Ishikawa (cell line): ENCODE measurements at regions not wholly inside any gene's neighbourhood (a gene's known extent, or its start where the extent isn't known, plus 50 kb on each side); places are given as distances from the start of the nearest gene placed in this dataset.

Source experiments
- CEBPB ChIP-seq: IDR thresholded peaks from 2 replicates; pipeline ENCODE4 v1.6.1; 2012
- CREB1 ChIP-seq: IDR thresholded peaks from 2 replicates; pipeline ENCODE4 v1.6.1; 2012; ENCODE audit warnings: low read depth
- EGR1 ChIP-seq: IDR thresholded peaks from 2 replicates; pipeline ENCODE4 v1.6.1; 2012
- EP300 ChIP-seq: IDR thresholded peaks from 2 replicates; pipeline ENCODE4 v1.6.1; 2012; ENCODE audit warnings: borderline replicate concordance
- FOXM1 ChIP-seq: IDR thresholded peaks from 2 replicates; pipeline ENCODE4 v1.6.1; 2012; ENCODE audit warnings: low read depth, borderline replicate concordance
- NFIC ChIP-seq: IDR thresholded peaks from 2 replicates; pipeline ENCODE4 v1.6.1; 2012
- RAD21 ChIP-seq: IDR thresholded peaks from 2 replicates; pipeline ENCODE4 v1.6.1; 2012; ENCODE audit warnings: low read depth
- TAF1 ChIP-seq: IDR thresholded peaks from 2 replicates; pipeline ENCODE4 v1.6.1; 2012; ENCODE audit warnings: low read depth, mild to moderate bottlenecking
- TCF12 ChIP-seq: IDR thresholded peaks from 2 replicates; pipeline ENCODE4 v1.6.1; 2012; ENCODE audit warnings: low read depth
- TEAD4 ChIP-seq: IDR thresholded peaks from 2 replicates; pipeline ENCODE4 v1.6.1; 2012
- YY1 ChIP-seq: IDR thresholded peaks from 2 replicates; pipeline ENCODE4 v1.6.1; 2012; ENCODE audit warnings: low read depth
- ZBTB7A ChIP-seq: IDR thresholded peaks from 2 replicates; pipeline ENCODE4 v1.6.1; 2012; ENCODE audit warnings: low read depth
- TF ChIP-seq, protein P1 (sequence below): IDR thresholded peaks from 2 replicates; pipeline ENCODE4 v1.6.1; 2012; ENCODE audit warnings: low read depth, mild to moderate bottlenecking
- TF ChIP-seq, protein P2 (sequence below): IDR thresholded peaks from 2 replicates; pipeline ENCODE4 v1.6.1; 2012
- TF ChIP-seq, protein P3 (sequence below): IDR thresholded peaks from 2 replicates; pipeline ENCODE4 v1.6.1; 2012

DNA sequence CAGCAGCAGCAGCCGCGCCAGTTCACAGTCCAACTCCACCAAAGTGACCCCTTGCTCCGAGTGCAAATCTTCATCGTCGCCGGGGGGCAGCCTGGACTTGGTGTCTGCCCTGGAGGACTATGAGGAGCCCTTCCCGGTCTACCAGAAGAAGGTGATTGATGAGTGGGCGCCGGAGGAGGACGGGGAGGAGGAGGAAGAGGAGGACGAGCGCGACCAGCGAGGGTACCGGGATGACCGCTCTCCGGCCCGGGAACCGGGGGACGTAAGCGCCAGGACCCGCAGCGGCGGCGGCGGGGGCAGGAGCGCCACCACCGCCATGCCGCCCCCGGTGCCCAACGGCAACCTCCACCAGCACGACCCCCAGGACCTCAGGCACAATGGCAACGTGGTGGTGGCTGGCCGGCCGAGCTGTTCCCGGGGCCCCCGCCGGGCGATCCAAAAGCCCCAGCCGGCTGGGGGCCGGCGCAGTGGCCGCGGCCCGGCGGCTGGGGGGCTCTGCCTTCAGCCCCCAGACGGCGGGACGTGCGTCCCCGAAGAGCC lies 224.1 kb upstream of the IL12A start:
- TF ChIP-seq EP300 (no peak), EGR1 (no peak), NFIC (no peak), YY1 (no peak), CEBPB (no peak), TEAD4 (no peak), CREB1 (no peak), RAD21 (no peak)
- TF ChIP-seq, protein P1, sequence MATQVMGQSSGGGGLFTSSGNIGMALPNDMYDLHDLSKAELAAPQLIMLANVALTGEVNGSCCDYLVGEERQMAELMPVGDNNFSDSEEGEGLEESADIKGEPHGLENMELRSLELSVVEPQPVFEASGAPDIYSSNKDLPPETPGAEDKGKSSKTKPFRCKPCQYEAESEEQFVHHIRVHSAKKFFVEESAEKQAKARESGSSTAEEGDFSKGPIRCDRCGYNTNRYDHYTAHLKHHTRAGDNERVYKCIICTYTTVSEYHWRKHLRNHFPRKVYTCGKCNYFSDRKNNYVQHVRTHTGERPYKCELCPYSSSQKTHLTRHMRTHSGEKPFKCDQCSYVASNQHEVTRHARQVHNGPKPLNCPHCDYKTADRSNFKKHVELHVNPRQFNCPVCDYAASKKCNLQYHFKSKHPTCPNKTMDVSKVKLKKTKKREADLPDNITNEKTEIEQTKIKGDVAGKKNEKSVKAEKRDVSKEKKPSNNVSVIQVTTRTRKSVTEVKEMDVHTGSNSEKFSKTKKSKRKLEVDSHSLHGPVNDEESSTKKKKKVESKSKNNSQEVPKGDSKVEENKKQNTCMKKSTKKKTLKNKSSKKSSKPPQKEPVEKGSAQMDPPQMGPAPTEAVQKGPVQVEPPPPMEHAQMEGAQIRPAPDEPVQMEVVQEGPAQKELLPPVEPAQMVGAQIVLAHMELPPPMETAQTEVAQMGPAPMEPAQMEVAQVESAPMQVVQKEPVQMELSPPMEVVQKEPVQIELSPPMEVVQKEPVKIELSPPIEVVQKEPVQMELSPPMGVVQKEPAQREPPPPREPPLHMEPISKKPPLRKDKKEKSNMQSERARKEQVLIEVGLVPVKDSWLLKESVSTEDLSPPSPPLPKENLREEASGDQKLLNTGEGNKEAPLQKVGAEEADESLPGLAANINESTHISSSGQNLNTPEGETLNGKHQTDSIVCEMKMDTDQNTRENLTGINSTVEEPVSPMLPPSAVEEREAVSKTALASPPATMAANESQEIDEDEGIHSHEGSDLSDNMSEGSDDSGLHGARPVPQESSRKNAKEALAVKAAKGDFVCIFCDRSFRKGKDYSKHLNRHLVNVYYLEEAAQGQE, result no peak
- TF ChIP-seq, protein P2, sequence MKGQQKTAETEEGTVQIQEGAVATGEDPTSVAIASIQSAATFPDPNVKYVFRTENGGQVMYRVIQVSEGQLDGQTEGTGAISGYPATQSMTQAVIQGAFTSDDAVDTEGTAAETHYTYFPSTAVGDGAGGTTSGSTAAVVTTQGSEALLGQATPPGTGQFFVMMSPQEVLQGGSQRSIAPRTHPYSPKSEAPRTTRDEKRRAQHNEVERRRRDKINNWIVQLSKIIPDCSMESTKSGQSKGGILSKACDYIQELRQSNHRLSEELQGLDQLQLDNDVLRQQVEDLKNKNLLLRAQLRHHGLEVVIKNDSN, result no peak

DNA sequence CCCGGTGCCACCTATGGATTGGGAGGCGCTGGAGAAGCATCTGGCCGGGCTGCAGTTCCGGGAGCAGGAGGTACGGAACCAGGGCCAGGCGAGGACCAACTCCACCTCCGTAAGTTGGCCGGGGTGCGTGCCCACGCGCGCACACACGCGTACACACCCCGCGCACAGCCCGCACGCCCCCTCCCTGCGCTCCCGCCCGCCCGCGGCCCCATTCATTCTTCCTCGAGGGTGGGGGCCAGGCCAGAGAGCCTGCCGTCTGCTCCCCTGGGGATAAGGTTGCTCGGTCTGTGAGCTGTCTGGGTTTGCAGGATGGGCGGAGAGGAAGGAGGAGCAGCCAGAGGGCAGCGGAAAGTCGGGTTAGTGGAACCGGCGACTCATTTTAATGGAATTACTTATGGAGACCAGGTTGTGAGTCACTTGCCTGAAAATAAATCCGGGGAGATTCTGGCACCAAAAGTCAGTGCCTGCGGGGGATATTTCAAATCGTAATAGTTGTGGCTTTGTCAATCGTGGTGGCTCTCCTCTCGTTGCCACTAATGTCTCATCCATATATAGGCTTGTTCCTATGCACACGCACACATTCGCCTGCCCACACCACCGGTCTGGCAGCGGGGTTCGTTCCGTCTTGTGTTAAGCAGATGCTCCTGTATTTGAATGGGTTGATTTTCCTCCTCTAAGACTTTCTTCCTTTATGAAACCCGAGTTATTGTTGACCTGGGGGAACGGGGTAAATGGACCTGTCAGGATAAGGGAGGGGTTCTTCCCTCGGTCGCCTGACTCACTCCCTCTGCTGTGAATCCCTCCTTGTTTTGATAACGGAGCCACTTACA lies 223.4 kb upstream of the IL12A start:
- no peak for TF ChIP-seq YY1
- peak; percentile 44; the same call in 1 of the 2 replicates for TF ChIP-seq EP300
- no peak for TF ChIP-seq CEBPB
- TF ChIP-seq, protein P3, sequence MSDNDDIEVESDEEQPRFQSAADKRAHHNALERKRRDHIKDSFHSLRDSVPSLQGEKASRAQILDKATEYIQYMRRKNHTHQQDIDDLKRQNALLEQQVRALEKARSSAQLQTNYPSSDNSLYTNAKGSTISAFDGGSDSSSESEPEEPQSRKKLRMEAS, result peak; percentile 62
- TF ChIP-seq, protein P1, result no peak
- TF ChIP-seq TCF12, result peak; percentile 34; the same call in 1 of the 2 replicates
- no peak; the same call in 1 of the 2 replicates for TF ChIP-seq TAF1
- TF ChIP-seq EGR1, result peak; percentile 79
- TF ChIP-seq FOXM1, result no peak; the same call in 1 of the 2 replicates
- TF ChIP-seq ZBTB7A, result no peak
- TF ChIP-seq RAD21, result no peak
- peak; percentile 28; the same call in 1 of the 2 replicates for TF ChIP-seq NFIC
- TF ChIP-seq, protein P2, result 0 out of 2 replicates have a peak, but pooled peaks have one; percentile 25
- TF ChIP-seq TEAD4, result 0 out of 2 replicates have a peak, but pooled peaks have one; percentile 3
- TF ChIP-seq CREB1, result no peak

DNA sequence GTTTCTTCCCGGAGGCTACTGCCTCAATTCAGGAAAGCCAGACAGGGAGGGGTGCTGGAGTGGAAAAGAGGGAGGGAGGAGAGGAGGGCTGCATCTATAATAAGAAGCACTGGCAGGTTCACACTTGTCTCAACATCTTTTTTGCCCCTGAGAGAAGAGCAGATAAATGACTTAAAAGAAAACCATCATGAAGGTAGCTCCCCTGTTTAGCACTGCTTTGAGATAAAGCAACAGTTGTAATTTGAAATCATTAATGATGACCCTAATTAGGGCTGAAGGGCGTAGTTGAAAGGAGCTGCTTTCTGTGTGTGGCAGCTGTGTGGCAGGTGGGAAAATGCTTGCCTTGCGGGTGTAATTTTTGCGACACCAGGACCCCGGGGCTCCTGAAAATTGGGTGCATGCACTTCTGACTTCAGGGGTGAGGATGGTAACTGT lies 222.8 kb upstream of the IL12A start:
- TF ChIP-seq, protein P2, result no peak
- TF ChIP-seq TEAD4, result no peak
- no peak for TF ChIP-seq YY1
- TF ChIP-seq, protein P1, result no peak
- no peak for TF ChIP-seq CEBPB
- no peak for TF ChIP-seq RAD21
- TF ChIP-seq EGR1, result no peak
- TF ChIP-seq NFIC, result no peak
- TF ChIP-seq, protein P3, result no peak
- no peak for TF ChIP-seq TAF1
- TF ChIP-seq TCF12, result no peak
- TF ChIP-seq ZBTB7A, result no peak
- no peak for TF ChIP-seq FOXM1
- TF ChIP-seq EP300, result no peak
- no peak for TF ChIP-seq CREB1
